Activated CD4-positive, alpha-beta T cell treated with anti-CD3 and anti-CD28 coated beads, Interleukin-2, amount 50 U/mL, for 16 hours (primary cell): ENCODE measurements at regions not wholly inside any gene's neighbourhood (a gene's known extent, or its start where the extent isn't known, plus 50 kb on each side); places are given as distances from the start of the nearest gene placed in this dataset.
A peak's percentile ranks its signal among the peaks of the same experiment; 100 is the strongest.
"Not testable (repeated sequence)": the region's sequence is repeated elsewhere in the genome, so short reads cannot be mapped to it uniquely, and the experiment has no call there.

Source experiments
- DNase-seq: peaks from one replicate; pipeline ENCODE4 v3.0.0-alpha.2; 2020

GRCh38 chrX:31014474-31014873, 57.4 kb downstream of the FTHL17 start:
- DNase-seq, result not testable (repeated sequence)

DNA sequence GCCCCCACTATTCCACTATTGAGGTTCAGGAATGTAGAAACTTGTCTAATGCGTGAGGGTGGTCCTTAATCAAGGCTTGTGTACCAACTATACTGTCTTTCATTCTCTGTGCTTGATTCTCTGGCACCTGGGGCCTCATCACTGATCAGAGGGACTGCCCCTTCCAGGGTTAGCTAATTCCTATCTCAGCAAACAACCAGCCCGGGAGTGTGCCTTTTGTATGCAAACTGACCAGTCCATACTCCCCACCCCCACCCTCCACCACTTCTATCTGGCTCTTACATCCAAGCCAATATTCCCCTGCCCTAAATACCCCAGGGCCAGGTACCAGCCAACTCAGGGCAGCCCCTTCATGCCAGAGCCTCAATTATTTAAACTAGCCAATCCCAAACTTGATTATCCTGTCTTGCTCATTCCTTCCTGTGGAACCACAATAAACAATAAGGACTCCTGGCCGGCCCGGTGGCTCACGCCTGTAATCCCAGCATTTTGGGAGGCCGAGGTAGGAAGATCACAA, 59.3 kb downstream of the FTHL17 start:
- no peak for DNase-seq

- DNase-seq, result no peak
Observed at GRCh38 chrX:31007321-31007720, 64.5 kb downstream of the FTHL17 start.

DNA sequence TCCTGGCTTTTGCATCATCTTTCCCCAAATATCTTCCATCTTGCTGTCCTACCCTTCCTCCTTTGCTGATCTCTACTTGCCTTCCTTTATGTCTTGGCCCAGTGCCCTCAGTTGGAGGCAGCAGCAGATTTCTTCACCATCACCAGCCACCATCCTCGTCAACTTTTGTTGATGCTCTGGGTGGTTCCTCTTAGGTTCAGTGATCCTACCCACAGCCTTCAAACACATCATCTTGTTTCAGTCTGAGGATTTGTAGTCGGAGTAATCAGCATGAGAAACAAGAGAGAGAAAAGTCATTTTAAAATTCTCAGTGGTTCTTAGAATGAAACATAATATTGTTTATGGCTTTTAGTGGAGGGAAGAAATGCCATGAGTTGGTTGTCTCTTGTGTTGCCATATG, 65.8 kb downstream of the FTHL17 start:
- no peak for DNase-seq

DNA sequence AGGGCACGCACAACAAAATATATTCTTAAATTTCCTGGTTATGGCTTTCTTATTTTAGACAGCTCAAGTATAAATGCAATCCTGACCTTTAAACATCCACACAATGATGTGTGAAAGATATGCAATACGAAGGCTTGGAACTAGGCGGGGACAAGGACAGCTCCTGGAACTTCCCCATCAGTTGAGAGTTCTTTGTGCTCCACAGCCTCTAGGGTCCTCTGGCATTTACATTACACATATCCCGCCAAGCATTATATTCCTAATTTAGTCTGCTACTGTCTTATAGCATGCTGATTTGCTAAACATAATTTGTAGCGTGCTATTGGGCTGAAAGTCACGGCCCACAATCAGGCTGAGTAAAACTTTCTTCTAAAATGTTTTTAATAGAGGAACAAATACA, 74.4 kb downstream of the FTHL17 start:
- DNase-seq, result no peak

DNA sequence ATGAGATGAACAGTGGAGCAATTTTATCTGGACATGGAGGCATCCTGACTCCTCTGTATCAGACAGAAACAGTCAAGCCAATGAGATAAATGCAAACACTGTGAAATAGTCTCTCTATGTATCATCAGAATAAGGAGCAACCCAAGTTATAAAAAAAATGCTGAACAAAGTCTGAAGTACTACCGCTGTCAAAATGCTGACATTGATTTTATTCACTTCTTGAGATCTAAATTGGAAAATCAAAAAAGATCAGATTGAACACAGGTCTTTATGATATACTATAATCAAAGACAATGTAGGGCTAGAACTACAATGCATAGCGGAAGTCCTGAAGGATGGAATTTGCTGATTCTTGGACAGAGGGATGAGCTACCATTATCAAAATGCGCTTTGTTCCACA, 76.1 kb downstream of the FTHL17 start:
- no peak for DNase-seq

DNA sequence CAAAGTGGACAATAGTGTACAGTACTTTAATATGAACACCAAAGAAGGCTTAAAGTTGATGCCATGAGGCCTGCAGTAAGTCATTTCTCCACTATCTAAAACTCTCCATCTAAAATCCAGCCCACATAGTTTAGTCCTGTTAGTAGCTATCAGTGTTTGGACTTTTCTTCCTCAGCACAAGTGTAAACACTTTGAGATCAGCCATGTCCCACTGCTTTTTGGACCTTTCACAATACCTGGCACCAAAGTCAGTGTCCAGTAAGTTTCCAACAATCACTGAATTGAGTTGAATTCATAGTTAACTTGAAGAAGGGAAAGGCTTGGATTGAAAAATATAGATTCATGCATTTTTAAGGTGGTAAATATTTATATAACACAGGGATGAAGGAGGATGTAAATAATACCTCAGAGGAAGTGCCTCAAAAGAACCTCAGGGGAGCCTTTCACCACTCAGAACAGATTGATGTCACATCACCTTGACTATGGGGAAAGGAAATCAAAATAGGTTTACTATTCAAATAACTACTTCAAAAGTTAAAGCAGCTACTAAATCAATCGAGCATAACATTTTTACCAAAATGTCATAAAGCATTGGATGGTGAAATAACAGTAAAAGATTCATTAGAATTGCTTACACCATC, 76.7 kb downstream of the FTHL17 start:
- no peak for DNase-seq

DNA sequence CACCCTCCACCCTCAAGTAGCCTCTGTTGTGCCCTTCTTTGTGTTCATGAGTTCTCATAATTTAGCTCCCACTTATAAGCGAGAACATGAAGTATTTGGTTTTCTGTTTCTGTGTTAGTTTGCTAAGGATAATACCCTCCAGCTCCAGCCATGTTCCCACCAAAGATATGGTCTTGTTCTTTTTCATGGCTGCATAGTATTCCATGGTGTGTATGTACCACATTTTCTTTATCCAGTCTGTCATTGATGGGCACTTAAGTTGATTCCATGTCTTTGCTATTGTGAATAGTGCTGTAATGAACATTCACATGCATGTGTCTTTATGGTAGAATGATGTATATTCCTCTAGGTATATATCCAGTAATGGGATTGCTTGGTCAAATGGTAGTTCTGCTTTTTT, 77.8 kb downstream of the FTHL17 start:
- not testable (repeated sequence) for DNase-seq

DNA sequence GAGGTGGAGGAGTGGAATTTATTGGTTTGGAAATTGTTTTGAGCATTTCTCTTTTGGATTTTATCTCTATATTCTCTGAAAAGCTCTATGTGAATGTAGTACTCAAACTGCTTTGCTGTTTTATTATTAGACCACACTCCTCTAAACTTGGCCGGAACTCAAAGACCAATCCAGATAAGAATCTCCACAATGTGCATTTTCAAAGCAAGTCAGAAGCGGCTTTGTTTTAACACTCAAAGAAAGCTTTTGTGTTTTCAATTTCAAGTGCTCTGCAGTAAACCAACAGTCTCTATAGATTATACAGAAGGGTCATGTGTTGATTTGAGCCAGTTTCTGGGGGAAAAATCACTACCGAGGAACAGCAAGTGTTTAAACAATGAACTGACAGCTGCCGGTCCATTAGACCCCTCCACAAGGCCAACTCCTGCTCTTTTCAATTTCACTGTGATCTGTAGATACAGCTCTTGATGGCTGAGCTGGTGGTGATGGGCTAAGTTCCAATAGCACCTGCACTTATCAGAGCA, 79.4 kb downstream of the FTHL17 start:
- no peak for DNase-seq

- DNase-seq, result no peak
Observed at GRCh38 chrX:30990361-30990760, 81.5 kb downstream of the FTHL17 start.

GRCh38 chrX:30982467-30982866, 89.4 kb downstream of the FTHL17 start:
- DNase-seq, result no peak

DNA sequence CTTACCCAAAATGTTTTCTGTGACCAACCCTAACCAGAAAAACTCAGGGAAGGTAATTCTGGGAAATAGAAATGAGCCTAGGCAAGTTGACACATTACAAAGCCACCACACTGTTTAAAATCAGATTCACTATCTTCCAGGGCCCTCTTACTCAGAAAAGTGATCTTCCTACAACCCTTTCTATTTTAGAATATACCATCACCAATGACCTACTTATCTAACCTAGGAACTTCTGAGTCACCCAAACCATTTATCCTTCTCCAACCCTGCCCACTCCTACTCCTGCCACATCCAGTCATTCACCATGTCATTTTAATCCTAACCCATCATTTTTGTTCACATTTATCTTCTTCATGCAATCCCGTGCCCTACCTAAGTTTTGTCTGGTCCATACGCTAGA, 89.9 kb downstream of the FTHL17 start:
- no peak for DNase-seq

DNA sequence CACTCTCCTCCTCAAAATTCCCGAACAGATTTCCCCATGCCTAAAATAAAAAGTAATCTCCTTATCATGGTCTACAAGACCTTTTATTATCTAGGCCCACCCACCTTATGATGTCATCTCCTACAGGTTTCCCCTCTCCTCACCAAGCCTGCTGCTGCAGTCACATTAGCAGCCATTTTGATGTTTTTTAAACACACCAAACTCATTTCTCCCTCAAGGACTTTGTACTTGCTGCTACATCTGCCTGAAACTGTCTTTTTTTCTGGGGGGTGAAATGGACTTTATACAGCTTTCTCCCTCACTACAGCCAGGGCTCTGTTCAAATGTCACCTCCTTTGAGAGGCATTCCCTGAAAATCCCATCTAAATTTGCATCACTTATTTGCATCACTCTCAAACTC, 90.2 kb upstream of the TAB3 start:
- DNase-seq, result no peak

- DNase-seq, result no peak
Observed at GRCh38 chrX:30975467-30975866, 86.4 kb upstream of the TAB3 start.

- DNase-seq, result no peak
Observed at GRCh38 chrX:30973784-30974427, 84.9 kb upstream of the TAB3 start.

DNA sequence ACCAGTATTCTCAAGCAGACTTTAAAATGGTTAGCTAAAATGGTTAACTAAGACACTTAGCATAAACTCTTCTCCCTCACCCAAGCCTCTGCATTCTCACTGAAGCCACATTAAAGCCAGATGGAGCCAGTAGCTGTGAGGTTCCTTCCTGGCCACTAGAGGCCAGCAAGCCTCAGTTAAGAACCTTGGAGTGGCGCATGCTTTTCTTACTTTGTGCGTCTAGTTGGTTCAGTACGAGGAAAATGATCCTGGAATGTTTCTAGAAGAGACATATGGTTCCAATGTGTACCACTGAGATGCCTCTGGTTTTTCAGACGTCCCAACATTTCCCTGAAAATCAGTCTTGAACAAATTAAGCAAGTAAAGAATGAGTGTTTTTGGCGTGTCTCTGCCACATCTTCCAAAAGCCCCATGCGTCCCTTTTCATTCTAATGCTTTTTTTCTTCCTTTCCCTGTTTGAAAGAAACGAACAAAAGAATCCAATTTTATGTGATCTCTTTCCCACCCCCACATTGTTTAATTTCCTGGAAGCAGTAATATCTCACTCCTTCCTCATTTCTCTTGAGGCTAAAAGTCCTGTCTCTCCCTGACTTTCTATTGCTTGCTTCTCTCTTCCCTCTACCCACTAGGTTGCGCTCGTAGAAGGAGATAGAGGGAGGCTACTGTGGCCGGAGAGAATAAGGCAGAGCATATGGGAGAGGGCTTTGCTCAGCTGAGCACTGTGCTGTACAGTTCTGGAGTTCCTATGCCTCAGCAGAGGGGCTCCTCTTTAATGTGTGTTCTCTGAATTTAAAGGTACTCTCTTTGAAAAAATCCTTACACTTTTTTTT, 82.9 kb upstream of the TAB3 start:
- peak; percentile 35 for DNase-seq

- no peak for DNase-seq
Observed at GRCh38 chrX:30967516-30967915, 78.5 kb upstream of the TAB3 start.

DNA sequence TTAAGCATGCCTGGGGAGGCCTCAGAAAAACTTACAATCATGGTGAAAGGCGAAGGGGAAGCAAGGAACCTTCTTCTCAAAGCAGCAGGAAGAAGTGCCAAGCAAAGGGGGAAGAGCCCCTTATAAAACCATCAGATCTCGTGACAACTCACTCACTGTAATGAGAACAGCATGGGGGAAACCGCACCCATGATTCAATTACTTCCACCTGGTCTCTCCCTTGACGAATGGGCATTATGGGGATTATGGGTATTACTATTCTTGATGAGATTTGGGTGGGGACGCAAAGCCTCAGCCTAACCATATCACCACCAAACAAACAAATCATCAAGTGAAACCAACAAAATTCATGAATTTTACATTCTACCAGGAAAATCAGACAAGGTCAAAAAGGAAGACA, 76.7 kb upstream of the TAB3 start:
- DNase-seq, result no peak

GRCh38 chrX:30961387-30962174, 72.5 kb upstream of the TAB3 start:
- no peak for DNase-seq

DNA sequence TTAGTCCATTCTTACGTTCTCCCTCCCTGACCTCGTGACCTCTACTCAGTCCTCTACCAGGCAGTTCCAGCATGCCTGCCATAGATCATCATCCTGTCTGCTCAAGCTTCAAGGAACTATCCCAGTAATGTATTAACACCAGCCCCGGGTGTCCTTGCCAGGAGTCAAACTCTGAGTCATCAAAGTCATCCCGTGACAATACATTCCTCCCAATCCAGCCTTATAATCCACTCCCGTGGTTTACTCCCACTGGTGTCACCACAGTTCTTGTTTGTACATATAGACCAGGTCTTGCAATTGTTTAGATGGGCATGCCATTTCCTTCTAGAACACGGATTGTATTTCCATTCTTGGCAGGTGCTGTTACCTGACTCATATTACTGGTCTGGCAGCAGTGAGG, 68.7 kb upstream of the TAB3 start:
- no peak for DNase-seq

- DNase-seq, result no peak
Observed at GRCh38 chrX:30955687-30956086, 66.6 kb upstream of the TAB3 start.

DNA sequence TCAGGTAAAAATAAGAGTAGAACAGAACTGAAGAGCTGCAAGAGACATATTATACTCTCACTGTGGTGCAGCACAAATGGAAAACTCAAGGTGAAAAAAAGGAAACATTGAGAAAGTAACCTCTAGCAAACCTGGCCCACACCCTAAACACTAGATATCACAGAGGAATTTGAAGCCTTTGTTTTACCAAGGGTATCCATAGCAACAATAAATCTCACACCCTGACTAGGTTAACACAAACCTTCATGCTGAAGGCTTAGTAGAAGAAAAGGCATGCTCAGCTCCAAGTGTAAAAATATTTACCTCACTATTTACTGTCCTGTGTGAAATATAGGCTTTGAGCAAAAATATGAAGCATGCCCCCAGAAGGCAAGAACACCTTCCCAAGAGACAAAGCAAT, 61.9 kb upstream of the TAB3 start:
- no peak for DNase-seq

DNA sequence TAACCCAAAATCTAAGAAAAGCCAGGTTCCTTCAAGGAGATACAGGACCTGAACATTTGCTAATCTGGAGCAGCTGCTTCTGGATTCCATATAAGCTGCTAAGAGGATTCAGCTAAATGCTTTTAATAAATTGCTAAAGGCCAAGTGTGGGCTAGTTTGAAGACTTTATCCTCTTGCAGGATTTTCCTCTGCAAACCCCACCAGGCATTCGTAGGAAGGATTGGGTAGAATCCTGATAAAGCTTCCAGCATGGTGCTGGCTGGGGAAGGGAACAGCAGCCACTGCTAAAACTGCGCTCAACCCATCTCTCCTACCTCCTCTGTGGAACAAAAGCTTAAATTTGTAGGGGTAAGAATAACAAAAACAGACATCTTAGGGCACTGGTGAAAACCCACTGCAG, 61.3 kb upstream of the TAB3 start:
- DNase-seq, result no peak
